HG02678 (cell line): ENCODE measurements at regions not wholly inside any gene's neighbourhood (a gene's known extent, or its start where the extent isn't known, plus 50 kb on each side); places are given as distances from the start of the nearest gene placed in this dataset.

Experiments used
- ATAC-seq: cut with Tn5 transposase; IDR thresholded peaks from one replicate; pipeline ENCODE4 v1.9.1; 2021; ENCODE audit warnings: mild to moderate bottlenecking, moderate library complexity; ENCODE audit not compliant: unreplicated experiment

GRCh38 chr6:140940251-140940925 lies 1192.3 kb upstream of the GJE1 start:
- no peak for ATAC-seq

DNA sequence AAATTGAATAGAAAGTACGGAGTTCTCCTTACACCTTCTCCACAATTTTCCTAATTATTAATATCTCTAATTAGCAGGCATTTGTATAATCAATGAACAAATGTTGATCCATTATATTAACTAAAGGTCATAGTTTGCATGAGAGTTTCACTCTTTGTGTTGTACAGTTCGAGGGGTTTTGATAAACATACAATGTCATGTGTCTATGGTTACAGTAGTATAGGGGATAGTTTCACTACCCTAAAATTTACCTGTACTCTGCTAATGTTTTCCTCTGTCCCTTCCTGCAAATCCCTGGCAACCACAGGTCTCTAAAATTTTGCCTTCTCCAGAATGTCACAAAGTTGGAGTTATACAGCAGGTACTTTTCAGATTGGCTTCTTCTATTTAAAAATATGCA lies 1199.8 kb upstream of the GJE1 start:
- no peak for ATAC-seq

- ATAC-seq, result no peak
These were observed 1201.1 kb upstream of the GJE1 start for GRCh38 chr6:140931581-140931980.

- ATAC-seq, result no peak
These were observed 1203.6 kb upstream of the GJE1 start for GRCh38 chr6:140929121-140929520.

DNA sequence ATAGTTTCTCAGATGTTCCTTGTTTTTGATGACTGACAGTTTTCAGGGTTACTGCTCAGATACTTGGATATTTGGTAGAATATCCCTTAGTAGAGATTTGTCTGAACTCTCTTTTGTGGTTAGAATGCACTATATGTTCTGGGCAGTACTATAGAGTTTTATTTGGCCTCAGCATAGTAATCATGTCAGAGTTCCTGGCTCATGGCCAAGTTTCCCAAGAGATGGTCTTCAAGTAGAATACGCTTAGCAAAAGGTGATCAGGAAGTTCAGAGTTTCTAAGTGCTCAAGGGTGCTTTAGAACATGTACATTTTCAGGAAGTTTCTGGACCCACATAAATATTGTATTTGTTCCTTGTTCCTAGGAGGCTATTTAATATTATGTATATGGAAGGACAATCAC lies 1209.7 kb upstream of the GJE1 start:
- no peak for ATAC-seq

GRCh38 chr6:140921366-140922226 lies 1211.1 kb upstream of the GJE1 start:
- peak; percentile 59 for ATAC-seq

- no peak for ATAC-seq
These were observed 1214.8 kb upstream of the GJE1 start for GRCh38 chr6:140917911-140918310.

- no peak for ATAC-seq
These were observed 1217.2 kb upstream of the GJE1 start for GRCh38 chr6:140915551-140915950.

DNA sequence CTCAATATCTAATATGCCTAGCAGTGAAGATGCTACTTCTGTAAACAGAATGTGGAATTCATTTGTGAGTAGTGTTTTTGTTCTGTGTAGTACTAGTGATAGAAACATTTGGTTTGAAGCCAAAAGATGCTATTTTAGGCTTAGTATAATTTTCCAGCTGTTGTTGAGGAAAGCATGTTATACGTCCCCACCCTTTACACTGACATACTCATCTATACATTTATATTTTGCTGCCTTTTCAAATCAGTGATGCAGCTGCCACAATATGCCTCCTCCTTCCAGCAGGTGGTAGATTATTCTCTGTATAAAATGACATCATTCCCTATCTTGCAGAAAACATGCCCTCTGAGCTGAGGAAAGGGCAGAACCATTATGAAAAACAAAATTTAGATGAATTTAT lies 1217.6 kb upstream of the GJE1 start:
- no peak for ATAC-seq

DNA sequence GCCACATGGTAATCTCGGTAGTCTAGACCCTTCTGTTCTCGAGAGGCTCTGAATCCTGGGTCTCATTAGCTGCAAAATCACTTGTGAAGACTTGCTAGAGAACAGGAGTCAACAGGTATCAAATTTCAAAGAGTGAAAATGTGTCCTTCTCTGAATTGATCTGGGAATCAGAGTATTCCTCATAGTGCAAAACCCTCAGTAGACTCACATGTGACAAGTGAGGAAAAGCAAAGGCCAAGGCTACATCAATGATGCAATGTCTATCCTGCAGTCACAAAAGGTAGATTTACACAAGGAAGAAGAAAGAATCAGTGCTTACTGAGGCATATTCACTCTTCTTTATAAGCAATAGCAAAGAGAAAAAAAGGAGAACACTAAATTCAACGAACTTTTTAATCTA lies 1220.0 kb upstream of the GJE1 start:
- ATAC-seq, result no peak

GRCh38 chr6:140909625-140910024 lies 1223.1 kb upstream of the GJE1 start:
- ATAC-seq, result no peak

GRCh38 chr6:140909156-140909555 lies 1223.6 kb upstream of the GJE1 start:
- ATAC-seq, result no peak

- ATAC-seq, result no peak
These were observed 1224.2 kb upstream of the GJE1 start for GRCh38 chr6:140908505-140908904.

DNA sequence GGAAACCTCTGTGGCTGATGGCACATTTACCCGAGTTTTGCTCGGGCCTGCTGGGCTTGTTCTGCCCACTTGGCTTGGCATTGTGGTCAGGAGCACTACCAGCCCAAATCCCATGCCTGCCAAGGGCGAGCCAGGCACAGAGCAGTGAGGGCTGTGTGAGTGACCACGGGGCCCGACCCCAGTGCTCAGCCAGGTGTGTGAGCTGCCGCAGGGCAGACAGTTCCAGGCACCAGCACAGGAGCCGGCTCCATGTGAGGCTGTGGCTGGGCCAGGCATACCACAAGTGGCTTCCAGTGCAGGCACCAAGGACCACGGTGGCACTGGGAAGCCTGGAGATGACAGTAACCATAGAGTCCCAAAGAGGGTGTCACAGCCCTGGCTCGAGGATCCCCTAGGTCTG lies 1225.5 kb upstream of the GJE1 start:
- ATAC-seq, result no peak

GRCh38 chr6:140905724-140906123 lies 1227.0 kb upstream of the GJE1 start:
- no peak for ATAC-seq

- ATAC-seq, result no peak
These were observed 1227.7 kb upstream of the GJE1 start for GRCh38 chr6:140905050-140905449.

DNA sequence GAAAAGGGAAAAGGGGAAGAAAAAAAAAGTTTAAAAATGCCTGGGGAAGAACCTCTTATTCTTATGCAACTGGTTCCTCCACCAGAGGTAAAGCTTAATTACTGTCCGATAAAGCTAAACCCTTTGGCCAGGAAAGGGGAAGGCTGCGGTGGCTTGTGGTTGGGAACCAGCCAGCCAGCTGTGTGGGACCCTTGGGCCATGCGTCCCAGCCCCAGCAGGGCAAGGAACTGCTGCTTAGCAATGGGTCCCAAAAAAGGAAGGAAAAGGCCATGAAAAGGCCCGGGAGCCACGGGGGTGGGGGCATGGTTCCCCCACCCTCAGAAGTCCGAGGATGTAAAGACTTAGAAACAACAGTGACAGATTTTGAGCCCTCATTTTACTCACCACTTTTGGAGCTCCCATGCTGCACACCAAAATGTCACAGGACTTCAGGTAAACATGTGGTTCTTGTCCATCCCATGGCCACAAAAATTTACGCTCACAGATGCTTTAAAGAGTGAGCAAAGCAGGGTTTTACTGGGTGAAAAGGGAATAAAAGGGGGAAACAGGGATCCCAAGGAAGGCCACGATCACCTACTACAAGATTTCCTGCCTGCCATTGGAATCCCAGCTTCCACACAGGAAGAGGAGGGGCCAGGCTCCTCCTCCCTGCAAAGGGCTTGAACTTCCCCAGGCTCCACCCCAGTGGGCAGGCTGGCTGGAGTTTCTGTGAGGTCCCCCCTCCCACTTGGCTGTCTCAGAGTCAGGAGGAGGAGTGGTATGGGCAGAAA lies 1234.7 kb upstream of the GJE1 start:
- no peak for ATAC-seq

DNA sequence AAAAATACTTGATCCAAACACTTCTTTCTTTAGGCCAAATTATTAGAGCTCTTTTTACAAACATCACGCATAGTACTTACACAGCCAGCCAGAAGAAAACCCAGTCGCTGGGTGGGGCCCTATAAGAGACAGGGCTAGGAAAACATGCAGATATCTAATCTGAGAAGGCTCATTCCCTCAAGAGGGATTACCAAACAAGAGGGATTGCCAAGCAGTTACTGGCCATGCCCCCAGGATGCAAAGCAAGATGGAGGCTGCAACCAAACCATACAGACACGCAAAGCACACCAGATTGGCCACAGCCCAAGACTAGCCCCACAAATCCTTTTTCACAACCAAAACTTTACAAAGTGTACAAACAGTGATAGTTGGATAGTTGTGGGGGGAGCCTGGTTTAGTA lies 1235.4 kb upstream of the GJE1 start:
- no peak for ATAC-seq

- ATAC-seq, result no peak
These were observed 1239.3 kb upstream of the GJE1 start for GRCh38 chr6:140893432-140893831.

GRCh38 chr6:140879946-140880345 lies 1252.8 kb upstream of the GJE1 start:
- no peak for ATAC-seq

DNA sequence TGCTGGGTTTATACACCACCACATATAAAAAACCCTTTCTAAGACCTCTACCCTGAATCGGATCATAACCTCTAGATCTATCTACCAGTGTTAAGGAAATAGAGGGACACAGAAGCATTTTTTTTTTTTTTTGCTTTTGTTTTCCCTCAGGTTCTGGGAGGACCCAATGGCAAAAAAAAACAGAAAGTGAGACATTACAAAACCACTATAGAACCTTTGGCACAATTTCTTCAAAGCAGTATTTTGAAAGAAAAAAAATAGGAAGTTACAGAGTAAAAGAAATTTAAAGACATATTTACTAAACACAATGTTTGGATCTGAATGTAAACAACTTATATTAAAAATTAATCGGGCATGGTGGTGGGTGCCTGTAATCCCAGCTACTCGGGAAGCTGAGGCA lies 1258.7 kb upstream of the GJE1 start:
- no peak for ATAC-seq

- no peak for ATAC-seq
These were observed 1259.8 kb upstream of the GJE1 start for GRCh38 chr6:140872885-140873284.
